ENCODE measurements at regions not wholly inside any gene's neighbourhood (a gene's known extent, or its start where the extent isn't known, plus 50 kb on each side); places are given as distances from the start of the nearest gene placed in this dataset.
"Not testable (repeated sequence)": the region's sequence is repeated elsewhere in the genome, so short reads cannot be mapped to it uniquely, and the experiment has no call there.

- FAIRE-seq: no peak
These were observed 317.8 kb upstream of the SLITRK3 start for GRCh38 chr3:165513715-165514701.

GRCh38 chr3:165507576-165507975 is 311.4 kb upstream of the SLITRK3 start:
- FAIRE-seq: no peak

- no peak for FAIRE-seq
These were observed 310.9 kb upstream of the SLITRK3 start for GRCh38 chr3:165507060-165507459.

DNA sequence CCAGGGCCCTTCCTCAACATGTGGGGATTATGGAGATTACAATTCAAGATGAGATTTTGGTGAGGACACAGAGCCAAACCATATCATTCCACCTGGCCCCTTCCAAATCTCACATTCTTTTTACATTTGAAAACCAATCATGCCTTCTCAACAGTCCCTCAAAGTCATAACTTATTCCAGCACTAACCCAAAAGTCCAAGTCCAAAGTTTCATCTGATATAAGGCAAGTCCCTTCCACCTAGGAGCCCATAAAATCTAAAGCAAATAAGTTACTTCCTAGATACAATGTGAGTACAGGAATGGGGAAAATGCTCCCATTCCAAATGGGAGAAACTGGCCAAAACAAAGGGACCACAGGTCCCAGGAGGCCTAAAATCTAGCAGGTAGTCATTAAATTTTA is 309.5 kb upstream of the SLITRK3 start:
- FAIRE-seq: no peak

DNA sequence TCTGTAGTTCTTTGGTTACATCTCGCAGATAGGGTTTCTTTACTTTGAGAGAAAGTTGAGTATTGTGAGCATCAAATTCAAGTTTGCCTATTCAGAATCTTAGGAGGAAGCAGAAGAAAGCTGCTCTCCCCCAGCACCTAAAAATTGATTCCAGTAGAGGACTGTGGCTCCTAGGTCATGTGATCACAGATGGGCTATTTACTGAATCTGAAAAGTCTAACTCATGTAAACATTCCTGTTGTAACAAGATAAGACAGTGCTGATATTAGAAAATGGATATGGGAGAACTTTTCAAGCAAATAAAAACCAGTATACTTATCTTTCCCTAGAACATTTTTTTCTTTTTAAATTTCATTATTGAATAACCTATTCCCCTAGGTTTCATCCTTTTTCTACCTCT is 308.4 kb upstream of the SLITRK3 start:
- no peak for FAIRE-seq

GRCh38 chr3:165503825-165504224 is 307.6 kb upstream of the SLITRK3 start:
- FAIRE-seq: no peak

DNA sequence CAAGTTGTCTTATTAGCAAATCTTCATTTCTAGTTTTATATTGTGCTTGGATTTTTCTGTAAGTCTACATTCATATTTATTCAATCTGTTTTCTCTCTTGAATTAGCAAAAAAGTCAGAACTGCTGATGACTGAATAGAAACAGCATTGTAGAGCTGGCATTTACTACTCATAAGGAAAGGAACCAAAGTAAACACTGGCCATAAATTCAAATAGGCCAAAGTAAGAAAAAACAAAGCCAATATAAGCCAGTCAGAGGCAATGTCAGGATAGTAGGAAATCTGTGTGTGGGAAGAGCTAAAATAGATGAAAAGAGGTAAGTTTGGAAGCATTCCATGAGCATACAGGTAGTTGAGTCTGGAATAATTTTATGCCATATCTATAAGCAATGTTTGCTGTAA is 307.2 kb upstream of the SLITRK3 start:
- no peak for FAIRE-seq

DNA sequence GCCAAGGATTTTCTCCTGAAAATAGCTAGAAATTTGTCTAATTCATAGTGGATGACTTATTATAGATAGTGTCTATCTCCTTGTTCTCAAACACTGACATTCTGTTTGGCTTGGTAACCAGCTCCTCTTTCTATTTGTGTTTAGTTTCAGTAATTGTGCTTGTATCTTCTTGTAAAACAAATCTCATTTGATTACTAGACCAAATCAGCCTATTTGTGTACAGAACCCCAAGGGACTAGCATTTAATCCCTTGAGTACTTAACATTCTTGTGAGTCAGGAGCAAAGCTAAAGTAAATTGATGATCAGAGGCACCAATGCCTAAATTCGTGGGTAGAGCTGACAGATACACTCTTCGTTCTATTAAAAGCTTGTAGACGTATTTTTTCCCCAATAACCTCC is 306.5 kb upstream of the SLITRK3 start:
- no peak for FAIRE-seq

GRCh38 chr3:165498742-165499141 is 302.6 kb upstream of the SLITRK3 start:
- FAIRE-seq: not testable (repeated sequence)

DNA sequence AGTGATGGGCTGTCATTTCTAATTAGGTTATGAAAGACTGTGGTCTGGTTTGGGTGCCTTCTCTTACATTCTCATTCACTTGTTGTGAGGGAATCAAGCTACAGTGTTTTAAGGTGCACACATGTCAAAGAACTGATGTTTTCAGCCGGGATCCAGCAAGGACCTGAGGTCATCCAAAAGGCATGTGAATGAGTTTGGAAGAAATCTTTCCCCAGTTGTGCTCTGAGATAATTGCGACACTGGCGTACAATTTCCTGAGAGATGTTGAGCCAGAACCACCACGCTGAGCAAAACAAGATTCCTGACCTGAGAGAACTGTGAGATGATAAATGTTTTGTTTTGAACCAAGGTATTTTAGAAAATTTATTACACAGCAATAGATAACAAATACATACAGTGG is 295.3 kb upstream of the SLITRK3 start:
- FAIRE-seq: no peak

DNA sequence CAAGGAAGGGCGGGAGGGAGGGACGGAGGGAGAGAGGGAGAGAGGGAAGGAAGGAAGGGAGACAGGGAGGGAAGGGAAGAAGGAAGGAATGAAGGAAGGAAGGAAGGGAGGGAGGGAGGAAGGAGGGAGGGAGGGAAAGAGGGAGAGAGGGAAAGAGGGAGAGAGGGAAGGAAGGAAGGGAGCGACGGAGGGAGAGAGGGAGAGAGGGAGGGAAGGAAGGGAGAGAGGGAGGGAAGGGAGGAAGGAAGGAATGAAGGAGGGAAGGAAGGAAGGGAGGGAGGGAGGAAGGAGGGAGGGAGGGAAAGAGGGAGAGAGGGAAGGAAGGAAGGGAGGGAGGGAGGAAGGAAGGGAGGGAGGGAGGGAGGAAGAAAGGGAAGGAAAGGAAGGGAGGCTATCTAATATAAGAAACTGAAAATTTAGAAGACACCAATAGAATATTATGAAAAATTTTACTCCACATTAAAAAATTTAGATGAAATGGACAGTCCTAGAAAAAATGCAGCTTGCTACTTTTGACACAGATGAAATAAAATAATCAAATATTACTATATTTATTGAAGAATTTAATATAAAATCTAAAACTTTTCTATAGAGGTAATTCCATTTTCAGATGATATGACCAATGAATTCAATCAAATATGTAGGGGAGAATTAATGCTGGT is 280.3 kb upstream of the SLITRK3 start:
- FAIRE-seq: no peak

DNA sequence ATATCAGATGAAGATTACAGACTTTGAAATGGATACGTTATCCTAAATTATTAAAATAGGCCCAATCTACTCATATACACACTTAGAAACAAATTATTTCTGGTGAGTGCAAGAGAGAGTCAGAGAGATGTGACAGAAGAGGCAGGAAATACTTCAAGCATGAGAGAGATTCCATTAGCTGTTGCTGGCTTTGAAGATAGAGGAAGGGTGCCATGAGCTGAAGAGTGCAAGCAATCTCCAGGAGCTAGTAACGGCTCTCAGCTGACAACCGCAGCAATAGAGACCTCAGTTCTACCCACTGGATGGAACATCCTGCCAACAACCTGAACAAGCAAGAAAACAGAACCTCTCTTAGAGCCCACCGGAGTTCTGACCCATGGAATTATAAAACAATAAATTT is 270.7 kb upstream of the SLITRK3 start:
- FAIRE-seq: no peak

- FAIRE-seq: no peak
These were observed 268.6 kb upstream of the SLITRK3 start for GRCh38 chr3:165464736-165465135.

DNA sequence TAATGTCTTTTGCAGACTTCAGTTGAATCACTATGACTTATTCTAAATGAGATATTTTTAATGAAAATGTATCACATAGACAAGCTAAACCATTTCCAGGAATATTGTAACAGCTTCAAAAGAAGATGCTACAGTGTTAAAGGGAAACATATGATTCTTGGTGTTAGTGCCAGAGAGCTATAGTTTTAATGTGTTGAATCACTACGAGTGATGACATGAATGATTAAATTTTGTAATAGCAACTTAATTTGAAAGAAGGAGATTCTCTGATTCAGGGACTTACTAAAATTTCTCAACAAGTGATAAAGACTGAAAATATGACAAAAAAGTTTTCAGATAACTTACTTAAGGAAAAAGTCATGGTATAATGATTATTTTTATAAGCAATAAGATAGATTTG is 267.3 kb upstream of the SLITRK3 start:
- FAIRE-seq: no peak

DNA sequence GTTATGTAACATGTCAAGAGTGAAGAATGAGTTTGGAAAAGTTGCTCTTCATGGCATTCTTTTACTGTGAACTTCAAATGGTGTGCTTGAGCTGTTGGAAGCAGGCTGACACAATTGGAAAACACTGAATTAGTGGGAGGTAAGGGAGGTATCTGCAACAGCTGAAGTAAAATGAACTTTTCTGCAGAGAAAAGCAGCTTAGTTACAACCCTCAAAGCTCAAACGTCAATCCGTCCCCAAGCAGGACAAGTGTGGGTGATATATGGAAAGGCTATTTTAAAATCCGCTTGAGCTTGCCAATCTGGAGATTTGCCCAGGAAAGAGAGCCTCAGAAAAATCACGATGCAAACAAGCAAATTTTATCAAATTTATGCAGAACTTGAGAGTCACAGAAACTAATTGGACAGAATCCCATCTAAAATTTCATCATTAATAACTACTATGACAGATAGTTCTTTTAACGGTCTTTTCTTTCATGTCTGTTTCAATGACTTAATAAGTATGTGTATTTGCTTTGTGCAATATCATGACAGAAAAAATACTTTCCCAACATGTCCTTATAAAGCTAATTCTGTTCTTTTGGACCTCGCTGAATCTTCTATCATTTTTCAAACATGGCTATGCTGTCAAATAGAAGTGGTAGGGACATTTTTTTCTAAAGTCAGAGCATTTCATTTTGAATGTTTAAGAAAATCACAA is 266.6 kb upstream of the SLITRK3 start:
- no peak for FAIRE-seq

GRCh38 chr3:165459924-165460835 is 264.0 kb upstream of the SLITRK3 start:
- no peak for FAIRE-seq

- no peak for FAIRE-seq
These were observed 262.9 kb upstream of the SLITRK3 start for GRCh38 chr3:165459111-165459510.

GRCh38 chr3:165457096-165457495 is 260.9 kb upstream of the SLITRK3 start:
- no peak for FAIRE-seq

DNA sequence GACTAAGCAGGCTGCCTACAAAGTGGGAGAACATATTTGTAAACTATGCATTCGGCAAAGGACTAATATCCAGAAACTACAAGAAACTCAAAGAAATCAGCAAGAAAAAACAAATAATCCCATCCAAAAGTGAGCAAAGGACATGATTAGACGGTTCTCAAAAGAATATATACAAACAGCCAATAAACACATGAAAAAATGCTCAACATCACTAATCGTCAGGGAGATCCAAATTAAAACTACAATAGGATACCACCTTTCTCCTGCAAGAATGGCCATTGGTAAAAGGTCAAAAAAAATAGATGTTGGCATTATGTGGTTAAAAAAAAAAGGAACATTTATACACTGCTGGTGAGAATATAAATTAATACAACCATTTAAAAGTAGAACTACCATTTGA is 259.6 kb upstream of the SLITRK3 start:
- FAIRE-seq: no peak

DNA sequence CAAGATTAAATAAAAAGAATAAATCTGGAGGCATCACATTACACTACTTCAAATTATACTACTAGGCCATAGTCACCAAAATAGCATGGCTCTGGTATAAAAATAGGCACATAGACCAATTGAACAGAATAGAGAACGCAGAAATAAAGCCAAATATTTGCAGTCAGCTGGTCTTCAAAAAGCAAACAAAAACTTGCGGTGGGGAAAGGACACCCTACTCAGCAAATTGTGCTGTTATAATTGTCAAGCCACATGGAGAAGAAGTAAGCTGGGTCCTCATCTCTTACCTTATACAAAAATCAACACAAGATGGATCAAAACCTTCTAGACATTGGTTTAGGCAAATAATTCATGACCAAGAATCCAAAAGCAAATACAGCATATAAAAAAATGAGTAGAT is 259.2 kb upstream of the SLITRK3 start:
- FAIRE-seq: no peak

DNA sequence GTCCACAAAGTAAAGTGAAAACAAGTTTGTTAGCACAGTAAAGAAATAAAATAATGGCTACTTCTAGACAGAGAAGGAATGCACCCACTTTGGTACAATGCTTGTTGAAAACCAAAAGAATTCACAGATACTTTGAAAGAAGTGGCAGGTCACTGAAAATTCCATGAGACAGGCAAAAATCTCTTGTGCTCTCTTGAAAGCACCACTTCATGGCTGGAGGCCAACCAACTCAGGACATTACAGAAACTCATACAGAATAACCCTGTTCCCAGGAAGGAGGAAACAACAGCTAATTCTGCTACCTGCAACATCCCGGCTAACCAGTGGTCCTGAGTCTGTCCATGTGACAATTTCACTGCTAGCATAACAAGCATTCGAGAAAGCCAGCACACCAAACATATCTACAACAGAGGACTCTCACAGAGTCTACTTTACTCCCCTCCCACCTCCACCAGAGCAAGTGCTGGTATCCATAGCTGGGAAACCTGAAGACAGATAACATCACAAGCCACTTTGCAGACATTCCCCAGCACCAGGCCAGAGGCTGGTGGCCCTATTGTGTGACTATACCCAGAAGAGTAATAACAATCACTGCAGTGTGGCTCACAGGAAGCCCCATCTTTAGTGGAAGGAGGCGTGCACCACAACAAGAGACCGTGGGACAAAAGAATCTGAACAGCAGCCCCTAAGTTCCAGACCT is 255.3 kb upstream of the SLITRK3 start:
- no peak for FAIRE-seq

GRCh38 chr3:165446555-165446954 is 250.4 kb upstream of the SLITRK3 start:
- no peak for FAIRE-seq

Data from G401.6 (cell line).